Neuronal stem cell (in vitro differentiated cells): ENCODE measurements at regions not wholly inside any gene's neighbourhood (a gene's known extent, or its start where the extent isn't known, plus 50 kb on each side); places are given as distances from the start of the nearest gene placed in this dataset.

ENCODE experiments used
- DNase-seq: peaks from one replicate; pipeline ENCODE4 v3.0.0-alpha.2; 2013; ENCODE audit warnings: low spot score
- H2AFZ ChIP-seq: one replicate; pipeline ENCODE4 v1.6.1; 2013; ENCODE audit warnings: mild to moderate bottlenecking, low read length, inconsistent platforms
- H2AK5ac ChIP-seq: 2 replicates; pipeline ENCODE4 v1.6.1; 2013; ENCODE audit warnings: low read depth, mild to moderate bottlenecking, inconsistent platforms, low read length, moderate library complexity, mixed read lengths
- H2BK120ac ChIP-seq: 2 replicates; pipeline ENCODE4 v1.6.1; 2013; ENCODE audit warnings: low read depth, mild to moderate bottlenecking, inconsistent platforms, low read length, moderate library complexity, mixed read lengths
- H2BK12ac ChIP-seq: one replicate; pipeline ENCODE4 v1.6.1; 2013; ENCODE audit warnings: low read length, inconsistent platforms
- H2BK15ac ChIP-seq: 2 replicates; pipeline ENCODE4 v1.6.1; 2013; ENCODE audit warnings: mild to moderate bottlenecking, low read length, inconsistent platforms, mixed read lengths
- H2BK5ac ChIP-seq: one replicate; pipeline ENCODE4 v1.6.1; 2013; ENCODE audit warnings: inconsistent platforms, mild to moderate bottlenecking, low read length, moderate library complexity
- H3K14ac ChIP-seq: one replicate; pipeline ENCODE4 v1.6.1; 2013; ENCODE audit warnings: low read length, inconsistent platforms
- H3K18ac ChIP-seq: 2 replicates; pipeline ENCODE4 v1.6.1; 2013; ENCODE audit warnings: low read length, inconsistent platforms
- H3K23ac ChIP-seq: 2 replicates; pipeline ENCODE4 v1.6.1; 2013; ENCODE audit warnings: low read depth, mild to moderate bottlenecking, mixed read lengths, low read length, inconsistent platforms; ENCODE audit not compliant: poor library complexity
- H3K27ac ChIP-seq: replicated peaks from 3 replicates; pipeline ENCODE4 v1.5.1; 2013; ENCODE audit warnings: low read length, inconsistent platforms
- H3K27me3 ChIP-seq, 3 experiments: 2 replicates each; pipeline ENCODE4 v1.6.1; 2013; ENCODE audit warnings: low read length in 3 of 3, mild to moderate bottlenecking in 2 of 3, inconsistent platforms in 1 of 3, low read depth in 1 of 3, mixed read lengths in 1 of 3, moderate library complexity in 1 of 3; ENCODE audit not compliant: control insufficient read depth in 3 of 3, insufficient read depth in 3 of 3
- H3K36me3 ChIP-seq, 2 donors: replicated peaks in 1 of 2; 2 replicates each; pipeline ENCODE4 v1.6.1; 2013; ENCODE audit warnings: low read length in 2 of 2; ENCODE audit not compliant: control insufficient read depth in 2 of 2, insufficient read depth in 2 of 2
- H3K4ac ChIP-seq: 2 replicates; pipeline ENCODE4 v1.6.1; 2013; ENCODE audit warnings: inconsistent platforms, mild to moderate bottlenecking, low read length, moderate library complexity
- H3K4me1 ChIP-seq, 2 donors: 1 replicate in 1 of 2; 2 replicates in 1 of 2; pipeline ENCODE4 v1.6.1; 2013; ENCODE audit warnings: low read length in 2 of 2, low read depth in 1 of 2; ENCODE audit not compliant: control insufficient read depth in 2 of 2, insufficient read depth in 1 of 2
- H3K4me2 ChIP-seq: one replicate; pipeline ENCODE4 v1.6.1; 2013; ENCODE audit warnings: mild to moderate bottlenecking, low read length, inconsistent platforms; ENCODE audit not compliant: insufficient read depth, poor library complexity, severe bottlenecking
- H3K4me3 ChIP-seq, 2 donors: 2 replicates each; pipeline ENCODE4 v1.5.1; 2013; ENCODE audit warnings: low read length in 2 of 2, mild to moderate bottlenecking in 2 of 2, inconsistent platforms in 1 of 2, moderate library complexity in 1 of 2
- H3K79me1 ChIP-seq: one replicate; pipeline ENCODE4 v1.6.1; 2013; ENCODE audit warnings: low read depth, mild to moderate bottlenecking, inconsistent platforms, low read length, moderate library complexity
- H3K9ac ChIP-seq: one replicate; pipeline ENCODE4 v1.6.1; 2013; ENCODE audit warnings: mild to moderate bottlenecking, low read depth, low read length, inconsistent platforms; ENCODE audit not compliant: poor library complexity
- H3K9me3 ChIP-seq, 2 donors: replicated peaks in 1 of 2; 2 replicates each; pipeline versions ENCODE3 to v1.6.1; 2013; ENCODE audit warnings: low read length in 2 of 2, mild to moderate bottlenecking in 2 of 2, inconsistent platforms in 1 of 2, low read depth in 1 of 2, mixed read lengths in 1 of 2, moderate library complexity in 1 of 2; ENCODE audit not compliant: control insufficient read depth in 2 of 2, insufficient read depth in 1 of 2
- H4K8ac ChIP-seq: one replicate; pipeline ENCODE4 v1.6.1; 2013; ENCODE audit warnings: low read depth, mild to moderate bottlenecking, inconsistent platforms, low read length, moderate library complexity
- H4K91ac ChIP-seq: one replicate; pipeline ENCODE4 v1.6.1; 2013; ENCODE audit warnings: low read length, low read depth, mild to moderate bottlenecking, inconsistent platforms; ENCODE audit not compliant: poor library complexity
- WGBS, 2 donors: extraction: QIAGEN DNeasy Blood & Tissue Kit; methylation state at CpG; one replicate each; pipeline ENCODE4 v1.1.7; 2013; ENCODE audit warnings: missing lambda C conversion rate in 2 of 2, mixed read lengths in 1 of 2; ENCODE audit not compliant: insufficient read length in 2 of 2, insufficient replicate concordance in 1 of 2; ENCODE audit errors: extremely low coverage in 2 of 2; 5-methylcytosine and 5-hydroxymethylcytosine counted together

DNA sequence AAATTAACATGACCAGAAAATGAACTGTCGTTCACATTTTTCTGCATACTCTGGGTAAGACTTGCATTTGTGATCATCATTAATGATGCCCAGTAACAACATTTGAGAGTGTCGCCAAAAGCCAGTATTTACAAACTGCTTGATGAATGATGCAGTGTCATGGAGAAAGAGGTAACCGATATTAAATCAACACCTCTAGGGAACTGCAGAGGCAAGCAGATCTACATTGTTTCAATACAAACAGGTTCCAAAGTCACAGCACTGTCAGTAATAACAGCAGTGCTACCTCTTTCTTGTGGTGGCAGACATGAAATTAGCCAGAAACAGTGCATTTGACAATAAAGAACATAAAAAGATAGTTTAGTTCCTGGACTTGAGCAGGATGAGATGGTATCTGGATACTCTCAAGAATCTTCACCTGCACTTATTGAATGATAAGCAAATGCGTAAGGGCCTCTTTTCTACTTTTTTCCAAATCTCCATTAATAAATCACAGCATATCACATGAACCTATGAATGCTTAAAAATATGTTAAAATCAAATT is 456.6 kb downstream of the ARHGEF28 start:
- Histone ChIP-seq H3K18ac (no peak overlapping the region), H4K8ac (no peak overlapping the region), H4K91ac (no peak overlapping the region), H3K9me3 (no peaks in the 10 kb centered on the region), H2BK15ac (no peak overlapping the region), H3K4me2 (no peak overlapping the region), H3K23ac (no peak overlapping the region), H3K27ac (no peak overlapping the region), H2AFZ (no peak overlapping the region), H3K4me1 (peaks cover 0 to 16% of the 10 kb centered on the region in 2 donors), H3K4ac (no peak overlapping the region), H3K9ac (no peak overlapping the region), H2BK12ac (no peak overlapping the region), H3K27me3 (peaks cover 0 to 17% (median 0%) of the 10 kb centered on the region in 3 experiments), H3K4me3 (no peak overlapping the region), H3K36me3 (no peaks in the 10 kb centered on the region), H2AK5ac (no peak overlapping the region), H3K79me1 (no peaks in the 10 kb centered on the region), H2BK120ac (no peak overlapping the region), H2BK5ac (no peak overlapping the region), H3K14ac (no peak overlapping the region)
- no peak for DNase-seq
- WGBS, 2 donors, result no CpG with 5 or more reads among the region's 4 CpGs

DNA sequence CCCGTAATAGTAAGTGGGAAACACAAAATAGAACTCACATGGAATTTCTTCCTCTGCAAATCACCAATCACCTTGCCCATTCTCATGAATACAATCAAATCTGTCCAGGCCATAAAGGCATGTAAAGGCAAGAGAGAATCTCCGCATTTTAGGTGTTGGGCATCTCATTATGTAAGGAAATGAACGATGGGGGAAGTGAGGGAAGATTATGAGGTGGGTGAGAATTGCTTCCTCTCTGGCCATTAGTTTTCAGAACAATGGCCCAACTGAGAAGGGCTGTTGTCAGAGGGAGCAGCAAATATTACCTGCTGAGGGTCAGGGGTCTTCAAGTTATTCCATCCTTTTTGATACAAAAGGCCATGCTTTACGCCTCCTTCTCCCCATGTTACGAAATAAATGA is 455.1 kb downstream of the ARHGEF28 start:
- no peak overlapping the region for H3K4ac ChIP-seq
- no peak overlapping the region for H2BK15ac ChIP-seq
- H3K23ac ChIP-seq, result no peak overlapping the region
- H2AK5ac ChIP-seq, result no peak overlapping the region
- H3K79me1 ChIP-seq, result no peaks in the 10 kb centered on the region
- no peaks in the 10 kb centered on the region for H3K36me3 ChIP-seq
- no peak overlapping the region for H2AFZ ChIP-seq
- H4K91ac ChIP-seq, result no peak overlapping the region
- no peak overlapping the region for H2BK120ac ChIP-seq
- H3K9me3 ChIP-seq, result no peaks in the 10 kb centered on the region
- H3K27me3 ChIP-seq, result peaks cover 0 to 17% (median 0%) of the 10 kb centered on the region in 3 experiments
- no peak for DNase-seq
- no peak overlapping the region for H3K18ac ChIP-seq
- H2BK12ac ChIP-seq, result no peak overlapping the region
- WGBS, 2 donors, result no CpG with 5 or more reads among the region's 5 CpGs
- no peak overlapping the region for H3K4me2 ChIP-seq
- no peak overlapping the region for H2BK5ac ChIP-seq
- H3K4me1 ChIP-seq, result peaks cover 6 to 21% of the 10 kb centered on the region in 2 donors
- H3K14ac ChIP-seq, result no peak overlapping the region
- no peak overlapping the region for H3K4me3 ChIP-seq
- H4K8ac ChIP-seq, result no peak overlapping the region
- H3K27ac ChIP-seq, result peak overlapping the region; percentile 5
- no peak overlapping the region for H3K9ac ChIP-seq

DNA sequence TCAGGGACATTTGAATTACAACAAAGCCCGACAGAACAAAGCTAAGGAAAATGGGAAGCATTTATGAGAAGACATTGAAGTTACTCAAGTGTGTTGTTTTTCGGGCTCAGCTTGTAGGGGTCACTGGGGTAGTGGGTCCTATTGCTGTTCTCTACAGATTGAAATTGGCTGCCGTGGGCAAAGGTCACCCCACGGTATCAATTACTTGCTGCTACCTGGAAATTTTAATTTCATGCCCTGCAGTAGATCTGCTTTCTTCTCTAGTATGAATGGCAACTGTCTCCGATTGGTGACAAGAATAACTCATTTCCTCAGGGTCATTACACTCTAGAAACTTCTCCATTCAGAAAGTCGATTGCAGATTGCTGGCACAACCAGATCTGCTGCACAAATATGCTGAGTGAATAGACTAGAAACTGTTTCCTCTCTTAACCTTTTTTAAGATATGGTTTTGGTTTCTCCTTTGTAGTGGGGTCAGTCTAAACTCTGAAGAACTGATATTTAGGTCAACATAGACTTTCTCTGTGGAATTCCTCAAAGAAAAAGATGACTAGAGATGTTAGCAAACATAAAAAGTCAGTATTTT is 454.1 kb downstream of the ARHGEF28 start:
- H3K14ac ChIP-seq, result no peak overlapping the region
- no peak overlapping the region for H2BK15ac ChIP-seq
- H3K23ac ChIP-seq, result no peak overlapping the region
- no peaks in the 10 kb centered on the region for H3K79me1 ChIP-seq
- no peaks in the 10 kb centered on the region for H3K9me3 ChIP-seq
- no peaks in the 10 kb centered on the region for H3K36me3 ChIP-seq
- no peak overlapping the region for H3K4me2 ChIP-seq
- H3K9ac ChIP-seq, result no peak overlapping the region
- H4K8ac ChIP-seq, result no peak overlapping the region
- peaks cover 0 to 17% (median 0%) of the 10 kb centered on the region in 3 experiments for H3K27me3 ChIP-seq
- H3K4ac ChIP-seq, result no peak overlapping the region
- H2BK12ac ChIP-seq, result no peak overlapping the region
- no peak overlapping the region for H2BK120ac ChIP-seq
- DNase-seq, result no peak
- no peak overlapping the region for H3K27ac ChIP-seq
- H3K18ac ChIP-seq, result no peak overlapping the region
- H2AK5ac ChIP-seq, result no peak overlapping the region
- no CpG with 5 or more reads among the region's 6 CpGs for WGBS, 2 donors
- no peak overlapping the region for H2BK5ac ChIP-seq
- H3K4me1 ChIP-seq, result peaks cover 17 to 21% of the 10 kb centered on the region in 2 donors
- H2AFZ ChIP-seq, result no peak overlapping the region
- no peak overlapping the region for H3K4me3 ChIP-seq
- no peak overlapping the region for H4K91ac ChIP-seq

DNA sequence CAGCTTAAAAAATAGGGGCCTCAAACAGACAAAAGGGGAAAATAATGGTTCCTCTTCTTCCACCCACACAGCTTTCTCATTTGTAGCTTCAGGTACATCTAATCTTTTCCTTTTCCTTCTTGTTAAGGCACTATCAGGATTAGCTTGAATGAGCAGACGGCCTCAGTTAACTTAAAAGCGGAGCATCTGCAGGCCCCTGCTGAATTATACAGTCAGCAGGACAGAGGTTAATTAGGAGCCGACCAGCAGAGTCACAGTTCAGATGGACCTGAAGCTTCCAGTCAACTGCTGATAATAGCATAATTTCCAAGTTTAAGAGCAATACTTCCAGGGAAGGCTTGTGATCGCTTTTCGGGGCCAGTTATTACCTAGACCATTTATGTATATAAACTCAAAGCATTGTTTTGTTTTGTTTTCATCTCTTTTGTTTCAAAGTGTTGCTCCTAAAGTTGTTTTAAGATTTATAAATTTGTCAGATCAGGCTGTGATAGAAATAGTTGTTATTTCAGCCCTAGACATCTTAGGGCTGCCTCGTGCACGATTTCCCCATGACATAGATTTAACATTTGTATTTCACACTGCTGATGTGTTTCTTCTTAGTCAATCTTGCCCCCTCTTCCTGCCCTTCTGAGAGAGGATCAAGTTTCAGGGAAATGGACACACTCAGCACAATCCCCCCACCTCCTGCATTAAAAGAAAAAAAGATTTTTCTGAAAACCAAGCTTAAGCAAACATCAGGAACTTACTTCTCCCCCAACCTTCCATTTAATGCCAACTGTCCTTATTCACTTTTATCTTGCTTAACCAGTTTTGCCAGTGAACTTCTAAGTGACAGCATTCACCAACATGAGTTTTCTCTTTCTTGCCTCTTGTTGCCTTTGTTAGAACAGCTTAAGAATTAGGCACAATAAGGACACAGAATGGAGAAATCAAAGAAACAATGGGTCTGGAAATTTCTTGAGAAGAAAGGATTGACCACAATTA is 449.8 kb downstream of the ARHGEF28 start:
- Histone ChIP-seq H2AFZ (no peak overlapping the region), H3K27me3 (peaks cover 0 to 17% (median 0%) of the 10 kb centered on the region in 3 experiments), H3K36me3 (no peaks in the 10 kb centered on the region), H3K4me2 (no peak overlapping the region), H2BK15ac (no peak overlapping the region), H3K18ac (no peak overlapping the region), H2AK5ac (no peak overlapping the region), H3K79me1 (no peaks in the 10 kb centered on the region), H3K9me3 (no peaks in the 10 kb centered on the region), H3K23ac (no peak overlapping the region), H2BK5ac (no peak overlapping the region), H3K4me3 (no peak overlapping the region), H3K4ac (no peak overlapping the region), H3K27ac (peak overlapping the region; percentile 50), H4K8ac (no peak overlapping the region), H2BK12ac (no peak overlapping the region), H4K91ac (no peak overlapping the region), H3K9ac (no peak overlapping the region), H3K14ac (no peak overlapping the region), H3K4me1 (peaks cover 16 to 19% of the 10 kb centered on the region in 2 donors), H2BK120ac (no peak overlapping the region)
- no peak for DNase-seq
- WGBS, 2 donors, result no CpG with 5 or more reads among the region's 7 CpGs
